Activated CD8-positive, alpha-beta memory T cell treated with anti-CD3 and anti-CD28 coated beads, Interleukin-2, amount 50 U/mL, for 48 hours (primary cell): ENCODE measurements at regions not wholly inside any gene's neighbourhood (a gene's known extent, or its start where the extent isn't known, plus 50 kb on each side); places are given as distances from the start of the nearest gene placed in this dataset.
"Not testable (repeated sequence)": the region's sequence is repeated elsewhere in the genome, so short reads cannot be mapped to it uniquely, and the experiment has no call there.

Experiments
- DNase-seq: peaks from one replicate; pipeline ENCODE4 v3.0.0-alpha.2; 2020

GRCh38 chr11:19429108-19429760, 188.5 kb upstream of the E2F8 start:
- DNase-seq: no peak

DNA sequence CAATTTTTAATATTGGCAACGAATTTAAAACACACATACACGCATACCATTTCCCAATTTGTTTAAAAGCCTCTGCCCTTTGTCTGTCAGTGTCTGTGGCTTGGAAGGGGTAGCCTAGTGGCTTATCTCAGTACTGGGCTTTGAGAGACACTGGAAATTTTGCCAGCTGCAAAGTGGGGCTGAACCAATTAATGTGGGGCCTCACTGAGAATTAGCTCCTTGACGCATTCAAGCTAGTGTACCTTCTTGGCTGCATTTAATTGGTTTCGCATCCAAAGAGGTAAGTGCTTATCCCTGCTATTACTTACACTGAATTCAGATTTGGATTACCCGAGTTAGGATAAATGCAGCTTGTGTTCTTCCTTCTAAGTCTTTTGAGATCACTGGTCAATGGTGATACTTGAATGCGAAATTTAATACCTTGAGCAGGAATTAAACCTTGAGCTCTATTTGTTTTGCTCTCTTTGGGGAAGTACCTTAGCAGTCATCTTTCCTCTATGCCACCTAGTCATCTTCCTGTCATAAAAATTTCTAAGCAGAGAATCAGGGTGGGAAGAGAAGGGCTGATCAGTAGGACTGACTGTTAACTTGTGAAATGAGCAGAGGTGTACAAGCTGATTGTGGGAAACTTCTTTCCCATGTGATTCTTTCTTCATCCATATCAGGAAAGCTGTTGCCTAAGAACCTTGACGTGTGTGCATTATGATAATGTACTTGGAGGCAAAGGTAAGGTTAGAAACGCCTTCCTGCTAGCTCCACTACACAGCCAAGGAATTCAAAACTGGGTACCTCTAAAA, 187.7 kb upstream of the E2F8 start:
- no peak for DNase-seq

GRCh38 chr11:19426756-19427403, 186.1 kb upstream of the E2F8 start:
- no peak for DNase-seq

DNA sequence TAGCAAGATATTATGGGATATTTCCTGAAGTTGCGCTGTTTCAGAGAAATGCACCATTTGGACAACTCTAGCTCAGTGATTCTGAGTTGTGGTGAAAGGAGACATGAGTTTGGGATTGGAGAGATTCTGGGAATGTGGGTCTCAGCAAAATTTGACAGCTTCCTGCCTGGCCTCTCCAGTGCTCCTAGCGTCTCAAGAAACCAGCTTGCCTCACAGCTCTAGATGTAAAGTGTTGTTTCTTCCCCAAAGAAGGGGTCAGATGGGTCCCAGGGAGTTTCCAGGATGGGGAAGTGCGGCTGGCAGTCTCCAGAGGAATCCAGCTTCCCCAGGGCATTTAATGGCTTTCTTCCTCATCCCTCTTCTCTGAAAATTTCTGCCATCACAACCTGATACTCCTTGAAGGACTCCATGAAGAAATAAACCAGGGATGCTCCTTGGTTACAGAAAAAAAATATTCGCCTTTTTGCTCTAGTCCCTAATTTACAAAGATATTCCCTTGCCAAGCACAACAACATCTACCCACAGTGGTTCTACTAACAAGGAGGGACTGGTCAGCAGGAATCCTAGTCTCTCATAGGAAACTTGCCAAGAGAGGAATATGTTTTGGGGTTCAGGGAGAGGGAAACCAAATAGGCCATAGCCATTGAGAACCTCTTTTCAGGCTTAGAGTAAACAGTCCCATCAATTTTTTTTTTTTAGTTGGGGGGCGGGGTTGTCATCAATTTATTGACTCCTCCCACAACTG, 185.4 kb upstream of the E2F8 start:
- DNase-seq: no peak

DNA sequence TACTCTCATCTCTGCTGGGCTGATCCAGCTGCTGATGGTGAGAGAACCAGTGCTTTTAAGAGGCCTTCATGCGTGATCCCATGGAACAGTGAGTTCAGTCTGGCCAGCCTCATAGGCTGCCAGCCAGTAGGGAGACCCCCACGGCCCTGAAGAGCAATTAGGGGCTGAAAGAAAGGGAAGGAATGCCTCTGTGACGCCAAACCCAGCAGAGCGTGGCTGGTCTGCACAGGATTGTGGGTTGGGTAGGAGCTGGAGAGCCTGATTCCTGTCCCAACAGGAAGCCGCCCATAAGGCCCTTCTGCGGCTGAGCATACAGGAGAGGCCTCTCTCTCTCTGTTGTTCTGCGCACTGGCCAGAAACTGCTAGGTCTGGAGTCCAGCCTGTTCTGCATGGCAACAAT, 181.5 kb upstream of the E2F8 start:
- no peak for DNase-seq

DNA sequence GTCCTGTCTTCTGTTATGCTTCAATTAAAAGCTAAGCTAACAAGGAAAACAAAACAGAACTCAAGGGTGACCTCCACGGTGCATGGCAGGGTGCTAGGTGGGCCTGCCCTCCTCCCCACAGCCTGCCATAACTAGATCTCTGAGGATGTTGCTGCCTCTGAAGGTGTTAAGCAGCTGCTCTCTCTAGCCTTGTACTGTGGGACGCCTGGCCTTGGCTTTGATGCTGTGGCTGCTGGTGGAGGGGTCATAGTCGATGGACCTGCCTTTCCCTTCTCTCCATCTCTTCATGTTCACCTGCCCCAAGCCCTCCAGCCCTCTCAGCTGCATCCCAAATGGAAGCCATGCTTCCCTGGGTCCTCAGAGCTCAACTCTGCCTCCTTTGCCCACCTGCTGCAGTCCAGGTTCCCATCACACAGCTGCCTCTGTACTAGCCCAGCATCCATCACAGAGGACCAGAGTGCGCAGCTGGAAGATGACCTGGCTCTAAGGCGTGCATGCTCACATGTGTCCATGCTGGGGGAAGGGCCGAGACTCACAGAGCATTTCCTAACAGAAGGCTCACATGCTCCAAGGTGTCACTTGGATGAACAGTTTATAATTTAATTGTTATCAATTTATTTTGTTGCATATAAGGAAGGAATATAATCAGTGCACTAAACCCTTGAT, 180.3 kb upstream of the E2F8 start:
- no peak for DNase-seq

DNA sequence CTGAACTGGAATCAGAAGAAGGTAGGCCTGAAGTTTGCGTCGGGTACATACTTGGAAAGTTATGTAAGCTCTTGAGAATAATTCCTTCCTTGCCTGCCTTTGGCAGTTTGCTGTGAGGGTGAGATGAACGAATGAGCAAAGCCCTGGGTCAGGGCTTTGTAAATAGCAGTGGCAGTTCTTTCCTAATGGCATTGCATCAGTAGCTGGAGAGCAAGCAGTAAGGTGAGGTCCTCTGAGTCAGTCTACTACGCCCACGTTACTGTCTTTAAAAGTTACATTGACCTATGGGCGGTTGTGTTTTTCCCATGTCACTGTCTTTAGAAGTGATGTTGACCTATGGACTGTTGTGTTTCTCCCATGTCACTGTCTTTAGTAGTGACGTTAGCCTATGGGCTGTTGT, 179.1 kb upstream of the E2F8 start:
- DNase-seq: no peak

DNA sequence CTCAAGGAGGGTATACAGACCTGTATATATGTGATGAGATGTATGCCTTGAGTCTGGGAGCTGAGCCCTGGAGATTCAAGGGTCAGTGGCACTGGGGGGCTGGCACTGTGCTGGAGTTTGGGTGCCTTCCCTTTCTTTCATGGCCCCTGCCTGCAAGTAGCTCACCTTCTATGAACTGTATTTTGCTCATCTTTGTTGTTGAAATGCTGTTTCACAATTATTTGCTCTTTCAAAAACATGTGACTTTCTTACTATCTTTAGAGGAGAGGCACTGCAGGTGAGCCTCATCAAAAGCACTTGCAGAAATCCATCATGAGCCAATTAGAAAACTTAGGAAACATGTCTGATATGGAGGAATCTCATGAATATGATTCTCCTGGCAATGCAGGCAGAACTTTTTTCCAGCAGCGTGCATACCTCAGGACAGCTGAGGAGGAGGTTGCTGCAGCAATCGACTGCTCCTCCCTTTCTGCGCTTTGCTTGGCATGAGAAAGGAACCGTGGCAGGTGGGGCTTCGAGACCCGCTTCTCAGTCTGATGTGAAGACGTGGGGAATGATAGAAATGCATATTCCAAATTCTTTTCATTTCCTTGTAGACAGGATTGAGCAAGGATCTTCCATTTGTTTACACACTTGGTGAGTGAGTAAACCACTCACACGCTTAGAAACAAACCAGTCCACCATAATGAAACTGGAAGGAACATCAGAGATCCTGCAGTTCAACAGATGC, 178.4 kb upstream of the E2F8 start:
- no peak for DNase-seq

DNA sequence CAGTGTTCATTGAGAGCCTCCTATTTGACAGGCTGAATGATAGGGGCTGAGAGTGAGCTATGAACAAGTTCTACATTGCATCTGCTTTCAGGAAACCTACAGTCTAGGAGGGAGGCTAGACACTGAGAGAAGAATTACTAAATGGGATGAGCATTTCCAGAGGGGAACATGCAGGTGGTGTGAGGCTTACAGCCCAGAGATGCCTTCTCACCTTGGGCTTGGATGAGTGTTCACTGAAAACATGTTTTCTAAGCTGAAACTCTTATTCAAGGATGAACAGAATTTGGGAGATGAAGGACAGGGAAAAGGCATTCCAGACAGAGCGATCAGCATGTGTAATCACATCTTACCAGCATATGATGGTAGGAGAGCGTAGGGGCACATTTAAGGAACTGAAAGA, 177.5 kb upstream of the E2F8 start:
- no peak for DNase-seq

GRCh38 chr11:19412070-19412469, 171.3 kb upstream of the E2F8 start:
- DNase-seq: not testable (repeated sequence)

GRCh38 chr11:19410032-19410431, 169.3 kb upstream of the E2F8 start:
- DNase-seq: no peak

DNA sequence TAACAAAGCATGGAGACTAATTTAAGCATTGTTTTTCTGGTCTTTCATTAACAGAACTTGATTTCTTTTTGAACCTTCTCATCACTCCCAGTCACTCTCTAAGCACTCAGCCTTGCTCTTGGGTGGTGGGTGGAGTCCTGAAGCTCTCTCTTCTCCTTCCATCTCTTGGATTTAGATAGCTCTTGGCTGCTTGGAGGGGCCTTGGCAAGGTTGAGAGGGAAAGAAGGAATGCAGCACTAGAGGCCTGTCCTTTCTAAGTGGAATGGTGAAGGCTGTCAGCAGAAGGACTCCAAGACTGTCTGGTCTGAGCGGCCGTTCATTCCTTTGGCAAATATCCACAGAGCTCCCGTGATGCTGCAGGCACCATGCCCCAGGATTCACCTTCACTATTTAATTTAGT, 168.6 kb upstream of the E2F8 start:
- no peak for DNase-seq

DNA sequence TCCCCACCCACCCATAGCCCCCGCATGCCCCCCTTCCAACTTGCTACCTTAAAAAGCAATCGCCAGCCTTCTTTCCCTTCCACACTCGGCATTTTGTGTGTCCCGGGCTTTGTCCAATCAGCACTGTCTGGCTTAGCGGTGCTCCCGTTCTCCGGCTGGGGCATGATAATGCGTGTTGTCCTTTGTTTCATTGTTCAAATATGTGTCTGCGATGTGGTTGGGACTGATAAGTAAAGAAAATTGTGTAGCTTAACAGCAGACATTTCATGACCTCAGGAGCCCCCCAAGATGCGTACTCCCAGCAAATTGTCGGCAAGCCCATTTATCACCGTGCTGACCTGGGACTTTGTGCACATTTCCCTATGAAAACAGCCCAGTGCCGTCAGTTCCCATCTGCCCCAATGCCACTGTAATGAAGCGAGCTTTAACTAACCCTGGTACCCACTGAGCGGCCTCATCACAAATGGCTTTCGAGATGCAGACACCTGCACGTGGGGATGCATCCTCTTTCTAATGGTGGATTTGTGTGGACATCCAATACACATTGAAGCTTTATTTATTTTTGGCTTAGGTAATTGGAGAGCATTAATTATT, 167.0 kb upstream of the E2F8 start:
- DNase-seq: no peak

- no peak for DNase-seq
Measured at GRCh38 chr11:19405966-19406365, 165.2 kb upstream of the E2F8 start.

- no peak for DNase-seq
Measured at GRCh38 chr11:19404787-19405186, 164.0 kb upstream of the E2F8 start.

- DNase-seq: no peak
Measured at GRCh38 chr11:19403196-19403895, 162.6 kb upstream of the E2F8 start.

DNA sequence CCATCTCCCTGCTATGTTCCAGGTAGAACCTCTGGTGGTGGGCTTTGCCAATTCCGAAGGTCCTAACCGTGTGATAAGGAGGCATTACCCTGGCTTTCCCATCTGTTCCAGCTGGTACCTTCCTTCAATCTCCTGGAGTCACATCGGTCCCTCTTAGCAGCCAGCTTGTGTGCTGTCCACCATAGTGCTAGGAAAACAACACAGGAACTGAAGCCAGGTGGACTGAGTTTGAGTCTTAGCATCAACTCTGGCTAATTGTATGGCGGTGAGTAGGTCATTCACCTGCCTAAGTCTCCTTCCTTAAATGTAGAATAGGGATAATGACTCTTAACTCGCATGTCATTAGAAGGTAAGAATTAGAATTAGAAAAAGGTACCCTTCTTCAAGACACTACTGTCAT, 159.6 kb upstream of the E2F8 start:
- DNase-seq: no peak

DNA sequence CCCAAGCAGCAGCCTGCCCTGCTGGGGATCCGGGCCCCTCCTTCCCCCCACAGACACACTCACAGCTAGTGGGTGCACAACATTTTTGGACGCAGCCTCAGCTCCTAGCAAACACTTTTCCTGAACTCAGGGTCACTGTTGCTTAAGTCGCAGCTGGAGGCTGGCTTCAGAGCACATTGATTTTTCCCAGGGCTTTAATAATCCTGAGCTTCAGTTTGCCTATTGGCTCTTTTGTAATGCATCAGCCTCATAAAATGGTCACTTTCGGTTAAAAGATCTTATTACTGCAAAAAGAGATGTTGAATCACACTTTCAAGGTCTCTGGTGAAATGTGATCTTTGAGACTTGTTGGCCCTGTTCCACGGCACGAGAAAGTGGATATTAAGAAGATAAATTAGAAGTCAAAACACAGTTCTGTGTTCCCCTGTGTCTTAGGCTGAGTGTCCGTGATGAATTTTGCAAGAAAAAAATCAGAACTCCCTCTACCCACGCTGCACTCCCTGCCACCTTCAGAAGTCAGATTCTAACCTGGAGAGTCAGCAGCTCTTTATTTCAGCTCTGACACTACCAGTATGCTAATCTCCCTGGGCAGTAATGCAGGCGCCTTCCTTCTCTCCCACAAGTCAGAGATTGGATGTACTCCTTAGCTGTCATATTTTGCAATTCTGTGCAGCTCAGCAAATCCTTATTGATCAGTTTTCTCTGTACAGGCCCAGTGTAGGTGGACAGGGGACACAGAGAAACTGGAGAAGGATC, 158.2 kb upstream of the E2F8 start:
- DNase-seq: no peak

DNA sequence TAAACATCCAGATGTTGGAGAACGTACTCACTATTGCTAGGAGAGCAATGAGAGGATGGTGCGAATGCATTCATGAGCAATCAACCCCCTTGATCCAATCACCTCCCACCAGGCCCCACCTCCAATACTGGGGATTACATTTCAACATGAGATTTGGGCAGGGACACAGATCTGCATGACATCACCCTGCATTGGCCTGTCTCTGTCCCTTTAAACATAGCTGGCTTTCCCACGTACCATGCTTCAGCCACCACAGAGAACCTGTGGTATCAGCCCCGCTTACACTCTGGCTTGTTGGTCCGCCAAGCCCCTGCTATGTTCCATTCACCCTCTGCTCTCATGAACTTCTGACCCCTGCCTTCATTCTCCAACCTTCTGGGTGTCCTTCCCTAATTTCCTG, 157.5 kb upstream of the E2F8 start:
- no peak for DNase-seq

DNA sequence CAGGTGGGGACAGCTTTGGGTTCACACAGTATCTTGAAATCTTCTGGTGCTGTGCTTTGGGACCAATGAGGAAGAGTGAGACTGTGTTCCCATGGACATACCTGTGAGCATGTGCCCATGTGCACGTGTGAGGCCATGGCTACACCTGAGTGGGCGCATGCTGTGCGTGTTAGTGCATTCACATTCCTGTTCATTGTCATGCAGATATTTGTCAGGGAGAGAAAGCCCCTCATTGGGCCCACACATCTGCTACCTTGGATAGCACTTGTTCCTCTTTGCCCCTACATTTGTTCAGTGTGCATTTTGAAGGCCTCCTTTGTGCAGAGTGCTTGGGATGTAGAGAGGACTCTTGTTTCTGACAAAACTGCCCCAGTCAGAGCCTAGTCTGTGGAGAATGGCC, 154.3 kb upstream of the E2F8 start:
- DNase-seq: no peak
